HG03571 (cell line): ENCODE measurements at regions not wholly inside any gene's neighbourhood (a gene's known extent, or its start where the extent isn't known, plus 50 kb on each side); places are given as distances from the start of the nearest gene placed in this dataset.
"Not testable (repeated sequence)": the region's sequence is repeated elsewhere in the genome, so short reads cannot be mapped to it uniquely, and the experiment has no call there.

Experiments
- ATAC-seq: cut with Tn5 transposase; IDR thresholded peaks from one replicate; pipeline ENCODE4 v1.9.1; 2021; ENCODE audit not compliant: unreplicated experiment

DNA sequence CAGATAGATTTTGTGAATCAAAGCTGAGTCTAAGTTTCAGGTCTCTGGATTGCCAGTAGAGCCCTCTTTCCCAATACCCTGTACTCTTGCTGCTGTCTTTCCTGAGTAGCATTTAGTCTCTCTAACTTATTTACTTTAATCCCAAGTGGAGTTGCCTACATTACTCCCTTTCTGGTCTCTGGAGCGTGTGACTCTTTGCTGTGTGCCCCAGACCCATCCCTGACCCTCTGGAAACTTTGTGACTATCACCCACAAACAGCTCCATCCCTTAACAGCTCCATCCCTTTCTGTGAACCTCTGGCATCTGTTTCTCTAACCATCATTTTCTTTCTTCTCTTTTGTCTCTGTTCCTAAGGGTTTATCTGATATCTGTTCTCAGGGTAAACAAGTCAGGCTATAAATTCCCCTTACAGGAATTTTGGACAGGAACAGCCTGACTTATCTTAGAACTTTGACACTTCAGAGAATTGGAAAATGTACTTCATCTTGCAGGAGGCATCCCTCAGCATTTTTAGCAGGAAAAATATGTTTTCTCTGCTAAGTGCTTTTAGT, 1167.1 kb upstream of the SEMA6A start:
- ATAC-seq, result no peak

GRCh38 chr5:117740268-117740667, 1165.6 kb upstream of the SEMA6A start:
- ATAC-seq, result no peak

GRCh38 chr5:117738571-117738970, 1163.9 kb upstream of the SEMA6A start:
- ATAC-seq, result no peak

GRCh38 chr5:117736698-117737097, 1162.1 kb upstream of the SEMA6A start:
- no peak for ATAC-seq

GRCh38 chr5:117734056-117734455, 1159.4 kb upstream of the SEMA6A start:
- ATAC-seq, result no peak

DNA sequence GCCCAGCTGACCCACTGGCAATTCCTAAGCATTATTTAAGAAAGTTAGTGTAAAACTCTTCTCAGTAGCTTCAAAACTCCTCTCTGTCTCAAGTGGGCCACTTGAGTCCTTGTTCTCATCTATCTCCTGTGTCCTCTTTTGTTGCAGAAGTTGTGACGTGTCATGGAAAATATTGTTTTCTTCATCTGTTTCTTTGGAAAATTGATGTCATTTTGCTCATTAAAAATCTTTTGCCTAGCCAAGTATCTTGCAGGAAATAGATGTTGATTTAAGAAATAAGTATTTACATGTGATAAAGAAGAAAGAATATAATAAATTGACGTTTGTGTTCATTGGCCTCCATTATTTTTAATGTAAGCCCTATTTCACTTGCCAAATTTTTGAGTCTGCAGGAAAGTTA, 1158.4 kb upstream of the SEMA6A start:
- ATAC-seq, result no peak

GRCh38 chr5:117732264-117732663, 1157.6 kb upstream of the SEMA6A start:
- ATAC-seq, result no peak

DNA sequence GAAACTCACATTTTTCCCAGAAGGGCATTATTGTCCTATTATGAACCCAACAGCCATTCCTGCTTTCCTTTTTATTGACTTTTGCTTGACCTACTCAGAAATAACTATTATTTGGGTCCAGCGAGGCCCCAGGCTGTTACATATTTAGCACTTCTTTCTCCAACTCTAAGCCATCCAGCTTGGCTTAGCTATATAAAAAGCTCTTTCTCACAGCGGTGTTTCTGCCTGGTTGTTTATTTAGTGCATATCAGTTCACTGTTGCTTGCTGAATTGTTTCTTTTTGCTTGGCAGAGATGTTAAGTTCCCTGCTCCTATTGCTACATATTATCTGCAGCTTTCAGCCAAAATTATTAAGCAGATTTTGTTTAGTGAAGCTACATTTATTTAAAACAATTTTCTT, 1156.8 kb upstream of the SEMA6A start:
- no peak for ATAC-seq

GRCh38 chr5:117720784-117721183, 1146.2 kb upstream of the SEMA6A start:
- not testable (repeated sequence) for ATAC-seq

DNA sequence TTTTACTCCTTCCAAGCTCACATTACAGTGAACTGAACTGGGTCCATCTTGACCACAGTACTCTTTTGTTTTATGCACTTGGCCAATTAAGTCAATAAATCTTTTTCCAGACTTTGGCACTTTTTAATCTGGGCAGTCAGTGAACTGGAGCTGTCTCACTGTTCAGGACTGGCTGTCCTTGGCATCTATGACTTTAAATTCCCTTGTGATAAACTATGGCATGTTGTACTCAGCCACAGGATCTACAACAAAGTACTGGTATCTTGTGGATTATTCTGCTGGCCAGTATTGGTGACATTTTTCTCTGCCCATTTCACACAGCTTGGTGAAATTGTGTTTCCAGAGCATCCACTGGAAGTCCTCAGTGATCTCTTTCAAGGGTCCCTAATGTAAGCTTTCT, 1144.8 kb upstream of the SEMA6A start:
- ATAC-seq, result no peak

DNA sequence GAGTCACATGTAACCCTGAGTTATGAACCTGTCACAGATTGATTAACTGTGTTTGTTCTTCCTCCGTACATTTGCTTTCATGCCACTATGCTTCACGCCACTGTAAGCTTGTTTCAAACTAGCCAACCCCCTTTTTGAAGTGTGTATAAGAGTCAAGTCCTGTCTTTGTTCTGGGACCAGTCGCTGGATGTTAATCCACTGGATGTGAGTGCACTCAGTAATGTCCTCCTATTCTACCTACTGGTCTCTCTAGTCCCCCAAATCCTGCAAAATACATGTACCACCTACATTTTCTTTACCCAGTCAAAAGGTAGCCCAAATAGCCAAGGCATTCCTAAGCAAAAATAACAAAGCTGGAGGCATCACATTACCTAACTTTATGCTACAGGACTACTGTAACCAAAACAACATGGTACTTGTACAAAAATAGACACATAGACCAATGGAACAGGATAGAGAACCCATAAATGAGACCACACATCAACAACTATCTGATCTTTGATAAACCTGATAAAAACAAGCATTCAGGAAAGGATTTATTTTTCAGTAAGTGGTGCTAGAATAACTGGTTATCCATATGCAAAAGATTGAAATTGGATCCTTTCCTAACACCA, 1139.1 kb upstream of the SEMA6A start:
- ATAC-seq, result no peak

DNA sequence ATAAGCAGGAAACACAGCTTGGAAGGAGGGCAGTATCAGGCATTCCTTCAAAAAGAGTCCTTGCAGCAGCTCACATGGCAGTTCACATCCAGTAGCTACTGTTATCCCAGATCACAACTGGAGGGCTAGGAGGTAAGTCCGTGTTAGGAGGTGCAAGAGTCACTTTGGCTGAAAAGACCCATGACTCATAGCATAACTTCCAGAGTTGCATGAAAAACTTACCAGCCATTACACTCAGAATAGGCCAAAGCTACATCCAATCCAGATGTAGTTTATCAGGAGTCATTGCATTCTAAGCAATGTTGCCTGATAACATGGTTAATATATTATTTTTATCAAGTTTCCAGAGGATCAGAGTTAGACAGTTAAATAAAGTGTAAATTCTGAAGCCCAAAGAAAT, 1126.4 kb upstream of the SEMA6A start:
- no peak for ATAC-seq

DNA sequence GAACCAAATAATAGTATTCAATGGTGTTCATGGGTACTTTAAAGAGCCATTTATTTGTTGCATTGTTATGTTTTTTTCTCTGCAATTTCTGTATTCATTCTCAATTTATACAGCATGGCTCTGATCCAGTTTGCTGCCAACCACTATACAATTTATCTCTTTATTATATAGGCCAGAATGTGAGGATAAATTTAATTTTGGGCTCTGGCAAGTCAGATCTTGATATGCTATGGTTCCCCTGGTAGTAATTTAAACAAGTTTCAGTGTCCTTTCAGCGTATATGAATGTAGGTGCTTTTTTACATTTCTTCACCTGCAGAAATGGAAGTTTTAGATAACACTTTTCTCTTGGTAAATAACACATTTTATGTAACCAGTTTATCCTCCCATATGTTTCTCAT, 1118.0 kb upstream of the SEMA6A start:
- no peak for ATAC-seq

GRCh38 chr5:117691081-117691870, 1116.7 kb upstream of the SEMA6A start:
- no peak for ATAC-seq

DNA sequence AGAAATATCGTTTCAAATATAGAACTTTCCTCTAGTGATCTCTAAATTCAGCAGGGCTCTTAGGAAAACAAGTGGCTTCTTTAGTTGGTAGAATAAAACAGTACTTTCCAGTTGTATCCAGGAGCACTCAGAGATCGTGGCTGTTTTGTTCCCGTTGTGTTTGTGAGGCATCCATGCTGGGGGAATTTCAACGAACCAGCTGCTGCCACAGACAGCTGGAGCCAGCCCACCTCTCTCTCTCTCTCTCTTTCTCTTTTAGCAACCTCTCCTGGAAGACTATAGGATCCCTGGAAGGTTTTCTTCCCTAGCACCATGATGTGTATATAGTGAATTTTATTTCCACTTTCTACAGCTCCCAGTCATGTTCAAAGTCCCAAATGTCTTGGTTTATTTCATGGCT, 1116.0 kb upstream of the SEMA6A start:
- no peak for ATAC-seq

- ATAC-seq, result no peak
These were observed 1112.3 kb upstream of the SEMA6A start for GRCh38 chr5:117686926-117687325.

- ATAC-seq, result no peak
These were observed 1107.8 kb upstream of the SEMA6A start for GRCh38 chr5:117682416-117682815.

- ATAC-seq, result no peak
These were observed 1107.0 kb upstream of the SEMA6A start for GRCh38 chr5:117681431-117682254.

GRCh38 chr5:117680426-117680825, 1105.8 kb upstream of the SEMA6A start:
- no peak for ATAC-seq

DNA sequence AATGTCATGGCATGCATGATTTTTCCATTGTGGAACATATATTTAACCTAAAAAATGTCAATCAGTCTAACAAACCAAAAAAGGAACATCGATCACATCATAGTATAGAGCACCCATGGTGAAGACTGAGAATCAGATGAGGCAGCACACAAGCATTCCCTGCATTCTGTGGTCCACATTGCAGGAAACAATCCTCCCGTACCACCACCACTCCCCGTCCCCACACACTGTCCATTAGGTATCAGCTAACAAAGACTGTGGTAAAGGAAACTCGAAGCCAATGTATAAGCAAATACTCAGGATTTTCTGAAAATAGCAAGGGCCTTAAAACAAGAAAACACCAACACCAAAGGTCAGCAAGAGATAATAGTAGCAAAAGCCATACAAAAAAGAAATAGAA, 1104.4 kb upstream of the SEMA6A start:
- no peak for ATAC-seq

- ATAC-seq, result no peak
These were observed 1101.0 kb upstream of the SEMA6A start for GRCh38 chr5:117675646-117676045.

DNA sequence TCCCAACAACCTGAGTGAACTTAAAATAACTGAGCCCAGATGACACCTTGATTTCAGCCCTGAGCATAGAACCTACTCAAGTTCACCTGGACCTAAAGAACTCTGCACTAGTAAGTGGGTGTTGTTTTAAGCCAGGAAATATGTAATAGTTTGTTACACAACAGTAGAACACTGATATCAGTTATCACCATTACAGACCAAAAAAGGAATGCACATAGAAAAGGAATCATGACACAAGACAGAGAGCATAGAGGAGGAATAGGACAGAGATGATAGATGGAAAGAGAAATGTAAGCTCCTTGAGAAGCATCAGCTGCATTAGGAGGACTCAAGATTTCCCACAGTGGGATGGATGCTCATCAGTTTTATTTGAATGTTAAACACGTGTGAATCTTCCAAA, 1096.9 kb upstream of the SEMA6A start:
- no peak for ATAC-seq
